PFSK-1 (cell line): ENCODE measurements at regions not wholly inside any gene's neighbourhood (a gene's known extent, or its start where the extent isn't known, plus 50 kb on each side); places are given as distances from the start of the nearest gene placed in this dataset.

Experiments used
- POLR2AphosphoS5 ChIP-seq: IDR thresholded peaks from 2 replicates; pipeline ENCODE4 v1.6.1; 2012; ENCODE audit warnings: low read depth, mild to moderate bottlenecking, control low read depth, low read length, moderate library complexity
- REST ChIP-seq, 2 experiments: IDR thresholded peaks; 2 replicates each; pipeline versions ENCODE4 v1.6.1 to v1.8.0; 2011 to 2012; ENCODE audit warnings: low read depth in 2 of 2, low read length in 2 of 2, control low read depth in 1 of 2, inconsistent platforms in 1 of 2, mild to moderate bottlenecking in 1 of 2, moderate library complexity in 1 of 2; ENCODE audit not compliant: insufficient read depth in 1 of 2
- SIN3A ChIP-seq: IDR thresholded peaks from 2 replicates; pipeline ENCODE4 v1.6.1; 2012; ENCODE audit warnings: mild to moderate bottlenecking, low read length, moderate library complexity, borderline replicate concordance; ENCODE audit not compliant: insufficient read depth
- TAF1 ChIP-seq: IDR thresholded peaks from 2 replicates; pipeline ENCODE4 v1.6.1; 2012; ENCODE audit warnings: low read length, control low read depth, borderline replicate concordance; ENCODE audit not compliant: insufficient read depth

GRCh38 chr13:34039678-34040077, 221.7 kb downstream of the RFC3 start:
- no peak for TF ChIP-seq REST (IDR thresholded peaks at IDR 0.05; ENCODE audit: insufficient read depth in 1 of 2, low read depth in 2 of 2, low read length in 2 of 2)
- TF ChIP-seq POLR2AphosphoS5, result no peak
- no peak for TF ChIP-seq TAF1
- TF ChIP-seq SIN3A, result no peak
